Stimulated activated CD4-positive, alpha-beta T cell treated with anti-CD3 and anti-CD28 coated beads, Interleukin-12 subunit alpha, Interleukin-12 subunit beta, amount 100 ng/mL, for 4 hours (primary cell): ENCODE measurements at regions not wholly inside any gene's neighbourhood (a gene's known extent, or its start where the extent isn't known, plus 50 kb on each side); places are given as distances from the start of the nearest gene placed in this dataset.
"Not testable (repeated sequence)": the region's sequence is repeated elsewhere in the genome, so short reads cannot be mapped to it uniquely, and the experiment has no call there.

Source experiments
- DNase-seq: peaks from one replicate; pipeline ENCODE4 v3.0.0-alpha.2; 2020

DNA sequence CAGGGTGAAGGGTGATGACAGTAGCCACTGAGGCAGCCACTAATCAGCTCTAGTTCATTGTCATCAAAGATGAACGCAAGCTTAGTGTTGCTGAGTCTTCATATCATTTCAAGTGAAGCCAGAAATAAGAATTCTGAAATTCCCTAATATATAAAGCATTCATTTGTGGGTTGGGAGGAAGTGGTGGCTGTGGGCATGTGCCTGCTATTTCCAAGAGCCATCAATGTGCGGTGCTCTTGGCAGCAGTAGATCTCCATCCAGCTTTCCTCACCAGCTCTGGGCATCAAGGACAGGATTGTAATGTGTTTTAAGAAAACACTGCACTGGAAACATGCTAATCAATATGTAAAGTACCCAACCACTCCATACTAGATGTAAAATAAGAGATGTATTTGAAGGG, 202.5 kb upstream of the AHR start:
- DNase-seq = no peak

DNA sequence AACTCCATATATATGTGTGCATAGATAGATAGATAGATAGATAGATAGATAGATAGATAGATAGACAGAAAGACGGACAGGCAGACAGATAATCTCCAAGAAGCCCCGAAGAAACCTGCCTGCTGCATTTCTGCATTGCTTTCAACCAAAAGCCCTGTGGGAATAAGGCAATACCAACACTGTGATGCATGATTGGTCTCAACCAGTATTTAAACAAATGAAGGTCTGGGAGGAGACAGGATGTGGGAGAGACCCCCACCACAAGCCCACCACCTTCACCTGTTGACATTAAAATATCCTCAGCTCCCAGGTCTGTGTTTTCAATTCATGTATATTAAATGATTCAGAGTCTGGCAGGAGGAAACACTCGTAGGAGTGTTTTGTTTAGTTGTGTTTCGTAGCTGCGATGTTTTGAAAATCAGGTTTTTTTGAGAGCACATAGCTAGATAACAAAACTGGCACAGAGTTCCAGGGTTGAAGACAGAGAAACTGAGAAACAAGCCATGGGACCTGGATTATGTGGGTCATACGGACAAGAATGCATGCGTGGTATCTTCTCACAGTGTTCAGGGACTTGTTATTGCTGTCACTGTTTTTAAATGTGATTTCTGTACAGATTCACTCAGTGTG, 200.7 kb upstream of the AHR start:
- no peak for DNase-seq

DNA sequence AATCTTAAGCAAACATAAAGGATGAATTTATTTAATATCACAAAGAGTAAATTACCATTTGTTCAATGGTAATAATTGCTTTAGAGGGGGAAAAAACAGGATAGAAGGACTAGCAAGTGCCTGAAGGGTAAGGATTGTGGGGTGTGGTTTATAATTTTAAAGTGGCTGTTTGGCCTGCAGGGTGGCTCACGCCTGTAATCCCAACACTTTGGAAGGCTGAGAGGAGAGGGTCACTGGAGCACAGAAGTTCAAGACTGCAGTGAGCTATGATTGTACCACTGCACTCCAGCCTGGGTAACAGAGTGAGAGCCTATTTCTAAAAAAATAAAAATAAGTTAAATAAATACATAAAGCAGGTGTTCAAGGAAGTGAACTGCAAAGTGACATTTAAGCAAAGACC, 199.9 kb upstream of the AHR start:
- no peak for DNase-seq

DNA sequence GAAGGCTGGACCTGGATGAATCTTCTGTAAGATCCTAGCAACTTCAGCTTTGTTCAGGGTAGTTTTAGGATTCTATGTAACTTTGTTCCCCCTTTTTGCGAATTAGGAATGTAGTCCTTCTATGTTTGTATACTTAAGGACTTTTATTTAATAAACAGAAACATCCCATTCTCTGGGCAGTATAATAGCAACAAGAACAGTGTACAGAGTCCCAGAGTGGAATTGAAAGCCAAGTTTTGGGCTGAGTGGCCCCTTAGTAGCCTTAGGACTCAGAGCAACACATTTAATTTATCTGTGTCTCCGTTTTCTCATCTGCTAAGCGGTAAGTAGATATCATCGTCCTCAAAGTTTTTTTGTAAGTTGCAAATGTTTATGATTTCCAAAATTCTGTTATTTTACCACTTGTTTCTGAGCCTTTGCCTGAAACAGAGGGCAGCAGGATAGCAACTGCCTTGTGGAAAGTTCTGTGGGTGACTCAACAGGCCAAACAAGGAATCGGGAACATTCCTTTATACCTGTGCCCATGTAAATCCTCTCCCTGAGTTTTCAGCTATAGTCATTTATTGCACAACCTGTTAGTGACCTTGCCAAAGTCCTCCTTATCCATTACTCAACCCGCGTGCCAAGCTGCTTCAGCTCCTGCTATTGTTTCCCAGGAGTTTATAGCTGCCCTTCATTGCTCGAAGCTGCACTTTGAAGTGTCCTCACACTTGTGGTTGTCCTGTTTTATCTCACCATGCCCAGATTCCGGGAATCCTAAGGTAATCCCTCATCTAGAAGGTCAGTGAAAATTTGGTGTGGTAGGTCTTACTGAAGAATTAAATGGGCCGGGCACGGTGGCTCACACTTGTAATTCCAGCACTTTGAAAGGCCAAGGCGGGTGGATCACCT, 199.1 kb upstream of the AHR start:
- DNase-seq = no peak

DNA sequence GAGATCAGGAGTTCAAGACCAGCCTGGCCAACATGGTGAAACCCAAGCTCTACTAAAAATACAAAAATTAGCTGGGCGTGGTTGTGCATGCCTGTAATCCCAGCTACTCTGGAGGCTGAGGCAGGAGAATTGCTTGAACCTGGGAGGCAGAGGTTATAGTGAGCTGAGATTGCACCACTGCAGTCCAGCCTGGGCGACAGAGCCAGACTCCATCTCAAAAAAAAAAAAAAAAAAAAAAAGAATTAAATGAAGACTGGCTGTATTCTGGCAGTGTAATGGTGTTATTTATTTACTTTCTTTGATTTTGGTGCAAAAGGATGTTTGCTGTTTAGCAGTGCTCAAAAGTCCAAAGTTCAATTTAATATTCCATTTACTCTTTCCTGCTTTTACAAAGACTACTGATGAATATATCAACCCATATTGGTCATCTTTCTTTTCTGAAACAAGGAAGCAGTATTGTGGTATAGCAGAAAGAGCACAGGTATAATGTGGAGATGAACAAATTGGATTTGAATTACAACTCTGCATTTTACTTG, 198.4 kb upstream of the AHR start:
- not testable (repeated sequence) for DNase-seq

DNA sequence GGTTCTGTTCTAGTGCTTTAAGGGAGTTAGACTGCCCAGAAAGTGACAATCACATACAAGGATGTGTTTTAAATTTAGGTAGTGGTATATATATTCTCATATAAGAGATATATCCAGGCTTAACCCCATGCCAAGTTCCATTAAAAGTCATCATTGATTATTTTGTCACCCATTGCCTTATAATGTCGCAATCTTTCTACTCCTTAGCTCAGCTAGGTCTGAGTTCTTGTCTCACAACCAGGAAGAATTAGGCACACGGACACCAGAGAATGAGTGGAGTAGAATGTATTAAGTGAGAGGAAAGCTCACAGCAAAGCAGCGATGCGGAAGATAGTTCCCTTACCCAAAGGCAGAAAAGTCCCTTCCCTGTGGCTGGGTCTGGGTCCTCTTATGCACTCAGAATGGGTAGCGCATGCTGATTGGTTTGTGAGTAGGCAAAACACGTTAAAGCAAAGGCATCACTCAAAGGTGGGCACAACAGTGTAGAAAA, 197.2 kb upstream of the AHR start:
- no peak for DNase-seq

DNA sequence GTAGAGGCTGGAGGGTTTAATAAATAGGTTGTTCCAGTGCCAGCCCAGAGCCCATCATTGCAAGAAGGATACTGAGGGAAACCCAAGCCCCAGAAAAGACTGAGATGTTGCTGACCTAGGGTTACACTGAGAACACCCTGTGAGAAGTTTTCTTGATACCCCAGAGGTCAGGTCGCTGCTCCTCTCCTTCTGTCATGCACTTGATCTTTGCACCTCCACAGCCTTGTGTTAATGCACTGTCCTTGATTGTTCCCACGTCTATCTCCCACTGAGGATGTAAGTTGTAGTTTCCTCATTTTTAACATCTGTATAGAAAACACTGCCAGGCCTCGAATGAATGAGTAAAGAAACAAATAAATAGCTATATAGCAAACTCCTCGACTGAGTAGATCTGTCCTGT, 195.3 kb upstream of the AHR start:
- DNase-seq = no peak

DNA sequence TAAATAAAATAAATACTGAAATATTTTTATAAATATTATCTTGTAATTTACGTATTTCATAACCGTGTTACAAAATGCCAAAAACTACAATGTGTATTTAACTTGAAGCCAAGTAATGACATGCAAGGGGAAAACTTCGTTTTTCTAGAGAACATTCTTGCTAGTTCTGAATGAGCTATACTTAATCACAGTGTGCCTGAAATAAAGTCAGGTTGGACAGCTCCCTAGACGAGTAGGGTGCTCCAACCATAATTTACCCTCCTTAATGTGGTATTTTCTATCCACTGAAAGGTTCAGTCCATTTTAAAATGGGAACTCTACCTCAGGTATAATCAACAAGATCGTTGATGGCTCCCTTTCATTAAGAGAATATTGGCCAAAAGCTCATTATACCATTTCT, 194.5 kb upstream of the AHR start:
- DNase-seq = no peak

DNA sequence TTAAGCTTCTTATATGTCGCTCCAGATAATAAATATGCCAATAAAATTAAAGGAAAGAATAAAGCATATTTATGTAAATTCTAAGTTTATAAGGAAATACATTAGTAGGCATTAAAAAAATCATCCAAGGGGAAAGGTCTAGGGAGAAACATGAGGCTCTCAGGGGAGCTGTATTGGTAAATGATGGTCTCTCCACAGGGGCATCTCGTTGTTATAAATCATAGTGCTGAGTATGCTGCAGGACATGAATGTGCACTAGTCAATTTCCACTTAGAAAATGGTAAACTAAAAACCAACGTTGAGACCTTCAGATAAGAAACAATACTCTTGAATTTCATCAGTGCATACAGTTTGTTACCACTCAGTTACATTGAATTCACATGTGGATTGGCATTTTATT, 194.0 kb upstream of the AHR start:
- DNase-seq = no peak

DNA sequence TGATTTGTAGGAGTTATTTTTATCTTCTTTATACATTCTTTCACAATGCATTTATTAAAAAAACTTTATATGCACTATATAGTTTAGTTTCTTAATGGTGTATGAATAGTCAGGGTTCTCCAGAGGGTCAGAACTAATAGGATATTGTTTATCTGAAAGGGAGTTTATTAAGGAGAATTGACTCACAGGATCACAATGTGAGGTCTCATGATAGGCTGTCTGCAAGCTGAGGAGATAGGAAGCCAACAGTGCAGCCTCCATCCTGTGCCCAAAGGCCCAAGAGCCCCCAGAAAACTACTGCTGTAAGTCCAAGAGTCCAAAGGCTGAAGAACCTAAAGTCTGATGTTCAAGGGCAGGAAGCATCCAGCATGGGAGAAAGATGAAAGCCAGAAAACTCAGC, 192.8 kb upstream of the AHR start:
- DNase-seq = no peak

DNA sequence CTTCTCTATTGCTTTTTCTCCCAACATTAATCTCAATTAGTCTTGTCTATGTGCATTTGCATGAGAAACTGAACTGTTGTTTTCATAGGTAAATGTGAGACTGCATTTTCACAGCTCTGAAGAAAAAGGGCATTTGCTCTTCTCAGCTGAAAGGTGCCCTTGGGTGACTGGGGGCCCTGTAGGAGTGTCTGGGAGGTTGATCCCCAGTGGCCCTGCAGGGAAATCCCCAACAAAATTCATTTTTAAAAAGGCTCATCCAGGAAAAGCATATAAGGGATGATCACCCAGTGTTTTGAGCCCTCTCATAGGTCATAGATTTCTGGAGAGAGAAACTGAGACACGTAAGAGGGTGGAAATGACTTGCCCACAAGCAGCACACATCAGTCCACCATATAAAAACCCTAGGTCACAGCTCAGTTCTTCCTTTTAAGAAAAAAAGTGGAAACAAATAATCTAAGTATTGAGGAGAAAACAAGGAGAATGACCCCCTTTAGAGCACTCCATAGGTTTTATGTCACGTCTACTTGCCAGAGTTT, 190.3 kb upstream of the AHR start:
- DNase-seq = no peak

DNA sequence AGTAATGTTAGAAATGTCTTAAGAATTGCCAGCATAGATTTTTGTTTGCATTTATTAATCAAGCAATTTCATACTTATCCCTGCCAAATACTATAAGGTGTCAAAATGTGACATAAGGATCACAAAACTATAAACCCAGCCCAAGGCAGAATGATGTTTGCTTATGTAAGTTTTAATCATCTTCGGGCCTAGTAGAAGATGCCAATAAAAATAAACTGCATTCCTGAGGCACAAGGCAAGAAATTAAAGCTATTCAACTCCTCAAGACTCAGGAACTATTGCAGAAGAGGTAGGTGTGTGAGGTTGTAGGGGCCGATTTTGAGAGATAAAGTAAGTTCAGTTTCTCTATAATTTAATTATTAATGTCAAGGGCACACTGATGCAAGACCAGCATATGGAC, 189.4 kb upstream of the AHR start:
- no peak for DNase-seq

DNA sequence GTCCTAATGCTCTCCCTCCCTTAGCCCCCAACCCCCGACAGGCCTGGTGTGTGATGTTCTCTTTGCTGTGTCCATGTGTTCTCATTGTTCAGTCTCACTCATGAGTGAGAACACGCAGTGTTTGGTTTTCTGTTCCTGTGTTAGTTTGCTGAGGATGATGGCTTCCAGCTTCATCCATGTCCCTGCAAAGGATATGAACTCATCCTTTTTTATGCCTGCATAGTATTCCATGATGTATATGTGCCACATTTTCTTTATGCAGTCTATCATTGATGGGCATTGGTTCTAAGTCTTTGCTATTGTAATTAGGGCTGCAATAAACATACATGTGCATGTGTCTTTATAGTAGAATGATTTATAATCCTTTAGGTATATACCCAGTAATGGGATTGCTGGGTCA, 184.7 kb upstream of the AHR start:
- not testable (repeated sequence) for DNase-seq

DNA sequence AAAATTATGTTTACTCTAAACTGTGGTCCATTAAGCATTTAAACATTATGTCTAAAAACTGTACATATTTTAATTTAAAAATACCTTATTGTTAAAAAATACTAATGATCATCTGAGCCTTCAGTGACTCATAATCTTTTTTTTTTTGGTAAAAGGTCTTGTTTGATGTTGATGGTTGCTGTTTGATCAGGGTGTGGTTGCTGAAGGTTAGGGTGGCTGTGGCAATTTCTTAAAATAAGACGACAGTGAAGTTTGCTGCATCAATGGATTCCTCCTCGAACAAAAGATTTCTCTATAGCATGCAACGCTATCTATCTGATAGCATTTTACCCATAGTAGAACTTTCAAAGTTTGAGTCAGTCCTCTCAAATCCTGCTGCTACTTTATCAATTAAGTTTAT, 180.0 kb upstream of the AHR start:
- no peak for DNase-seq

DNA sequence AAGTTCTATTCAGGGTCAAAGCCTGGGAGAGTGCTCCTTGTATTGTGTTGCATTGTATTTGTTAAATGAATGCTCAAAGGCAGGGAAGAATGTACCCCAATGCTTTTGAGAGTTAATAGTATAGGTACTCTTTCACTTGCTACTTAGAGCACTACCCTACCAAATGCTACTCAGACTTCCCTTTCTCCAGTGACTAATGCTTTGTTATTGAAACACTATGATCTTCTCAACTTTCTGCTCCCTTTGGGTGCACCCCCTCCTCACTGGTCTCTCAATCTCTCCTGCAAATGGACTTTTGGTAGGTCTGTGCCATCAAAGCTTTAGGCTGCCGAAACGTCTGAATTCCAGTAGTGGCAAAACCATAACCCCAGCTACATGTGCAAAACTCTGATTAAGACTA, 177.7 kb upstream of the AHR start:
- no peak for DNase-seq

DNA sequence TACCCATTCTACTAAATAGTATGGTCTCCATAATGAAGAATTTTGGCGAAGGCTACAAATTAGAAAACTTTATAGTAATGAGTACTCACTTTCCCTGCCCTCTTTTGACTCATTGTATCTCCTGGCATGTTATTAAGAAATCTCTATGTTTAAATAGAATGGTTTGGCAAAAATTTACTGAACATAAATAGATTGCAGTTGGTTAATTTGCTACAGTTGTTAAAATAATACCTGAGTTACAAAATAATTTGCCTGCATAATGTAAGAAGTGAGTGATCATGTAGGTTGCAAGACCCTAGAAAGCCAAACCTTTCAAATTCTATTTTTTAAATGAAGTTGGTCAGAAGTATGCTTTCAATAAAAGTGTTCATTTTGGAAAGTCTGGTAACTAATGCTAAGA, 176.8 kb upstream of the AHR start:
- DNase-seq = no peak

DNA sequence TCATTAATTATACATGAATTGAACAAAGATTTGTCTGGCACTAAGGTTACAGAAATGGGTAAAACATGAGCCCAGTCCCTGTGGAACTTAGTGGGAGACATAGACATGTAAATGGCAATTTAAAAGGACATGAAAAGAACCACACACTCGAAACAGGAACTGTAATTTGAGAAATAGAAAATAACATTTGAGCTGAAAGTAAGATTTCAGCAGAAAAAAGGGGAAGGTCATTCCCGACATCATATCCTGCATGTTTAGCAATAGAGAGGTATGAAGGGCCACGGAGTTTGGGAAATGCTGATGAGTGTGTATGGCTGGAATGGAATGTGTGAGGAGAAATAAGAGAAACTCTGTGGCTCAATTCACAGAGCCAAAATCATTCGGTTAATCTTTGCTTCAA, 175.4 kb upstream of the AHR start:
- DNase-seq = no peak

DNA sequence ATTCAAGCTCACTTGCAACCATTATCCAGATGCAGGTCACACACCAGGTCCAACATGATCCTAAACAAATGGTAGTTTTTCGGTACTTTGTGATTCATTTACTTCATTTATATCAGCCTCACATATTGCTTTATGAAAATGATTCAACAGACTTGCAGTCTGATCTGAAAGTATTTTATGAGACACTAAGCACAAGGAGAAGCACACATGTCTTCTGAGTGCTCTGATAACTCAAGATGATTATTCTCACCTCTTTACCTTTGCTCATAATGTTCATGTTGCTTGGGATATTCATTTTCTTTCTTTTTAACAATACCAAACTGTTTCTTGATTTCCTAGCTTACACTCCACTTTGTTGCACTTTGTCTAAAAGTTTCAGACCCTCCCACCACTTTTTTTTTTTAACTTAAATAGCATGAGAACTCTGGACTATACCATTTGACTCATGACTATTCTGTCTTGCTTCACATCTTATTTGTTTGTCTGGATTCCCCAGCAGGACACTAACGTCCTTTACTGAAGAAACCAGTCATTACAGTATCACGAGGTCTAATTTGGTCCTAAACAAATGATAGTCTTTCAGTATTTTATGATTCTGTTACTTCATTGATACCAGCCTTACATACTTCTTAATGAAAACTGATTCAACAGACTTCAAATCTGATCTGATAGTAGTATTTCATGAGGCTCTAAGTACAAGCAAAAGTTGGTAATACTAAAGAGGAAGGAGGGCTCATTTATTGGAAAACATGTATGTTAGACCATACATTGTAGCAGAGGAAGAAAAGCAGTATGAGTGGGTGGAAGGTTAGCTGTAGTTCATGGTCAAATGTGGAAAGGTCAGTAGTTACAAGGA, 171.8 kb upstream of the AHR start:
- no peak for DNase-seq

DNA sequence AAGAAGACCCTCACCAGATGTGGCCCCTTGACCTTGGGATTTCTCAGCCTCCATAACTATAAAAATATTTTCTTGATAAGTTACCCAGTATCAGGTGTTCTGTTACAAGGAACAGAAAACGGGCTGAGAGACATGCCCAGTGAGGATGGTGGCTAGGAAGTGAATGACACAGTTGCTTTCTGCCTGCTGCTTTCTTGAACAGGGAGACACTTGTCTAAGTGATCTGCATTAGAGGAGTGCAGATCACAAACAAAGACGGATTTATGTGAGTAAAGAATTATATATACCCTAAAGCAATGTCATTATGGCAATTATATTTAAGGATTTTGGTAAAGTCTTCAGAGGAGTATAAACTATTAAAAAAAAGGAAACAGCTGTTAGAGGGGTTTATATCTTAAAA, 169.2 kb upstream of the AHR start:
- DNase-seq = no peak

DNA sequence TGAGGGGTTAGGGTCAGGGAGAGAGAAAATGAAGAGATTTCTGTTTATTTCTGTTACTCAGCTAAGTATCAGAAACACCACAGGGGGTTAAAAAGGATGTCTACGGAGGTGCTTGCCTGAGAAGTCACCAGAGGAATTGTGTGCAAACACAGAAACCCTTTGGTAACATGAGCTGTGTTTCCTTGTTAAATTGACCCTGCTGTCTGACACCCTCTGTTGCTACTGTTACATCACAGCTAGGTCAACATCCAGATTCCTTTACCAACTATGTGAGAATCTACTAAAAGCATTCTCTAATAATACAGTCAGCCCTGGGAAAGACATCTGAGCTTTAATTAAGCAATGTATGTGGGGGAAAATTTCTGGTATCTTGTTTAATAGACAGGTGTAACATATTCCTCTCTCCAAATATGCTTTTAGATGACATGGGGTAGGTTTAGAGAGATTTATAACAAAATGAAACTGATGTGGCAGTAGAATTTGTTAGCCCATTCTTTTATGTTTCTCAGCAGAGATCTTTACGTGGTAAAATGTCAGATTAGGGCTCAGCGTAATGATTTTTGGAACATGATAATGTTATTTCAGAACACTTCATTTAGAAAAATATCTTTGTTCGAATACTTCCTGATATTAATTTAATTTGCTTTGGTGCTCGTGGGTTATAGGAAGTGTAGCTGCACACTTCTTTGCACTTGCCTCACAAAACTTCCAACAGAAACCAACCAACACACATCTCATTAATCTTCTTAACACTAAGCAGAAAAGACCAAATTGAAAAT, 168.0 kb upstream of the AHR start:
- no peak for DNase-seq

DNA sequence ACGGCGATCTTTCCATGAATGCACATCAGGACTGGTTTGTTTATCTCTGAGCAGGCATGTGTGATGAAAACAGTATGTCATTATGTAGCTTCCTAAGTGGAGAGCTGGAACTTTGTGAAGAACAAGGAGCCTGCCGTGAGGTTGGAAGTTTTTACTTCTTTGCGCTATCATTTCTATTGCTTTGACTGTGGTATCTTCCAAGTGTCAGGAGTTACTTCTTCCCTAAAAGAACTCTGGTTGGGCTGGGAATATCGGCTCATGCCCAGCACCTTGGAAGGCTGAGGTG, 167.4 kb upstream of the AHR start:
- DNase-seq = no peak

DNA sequence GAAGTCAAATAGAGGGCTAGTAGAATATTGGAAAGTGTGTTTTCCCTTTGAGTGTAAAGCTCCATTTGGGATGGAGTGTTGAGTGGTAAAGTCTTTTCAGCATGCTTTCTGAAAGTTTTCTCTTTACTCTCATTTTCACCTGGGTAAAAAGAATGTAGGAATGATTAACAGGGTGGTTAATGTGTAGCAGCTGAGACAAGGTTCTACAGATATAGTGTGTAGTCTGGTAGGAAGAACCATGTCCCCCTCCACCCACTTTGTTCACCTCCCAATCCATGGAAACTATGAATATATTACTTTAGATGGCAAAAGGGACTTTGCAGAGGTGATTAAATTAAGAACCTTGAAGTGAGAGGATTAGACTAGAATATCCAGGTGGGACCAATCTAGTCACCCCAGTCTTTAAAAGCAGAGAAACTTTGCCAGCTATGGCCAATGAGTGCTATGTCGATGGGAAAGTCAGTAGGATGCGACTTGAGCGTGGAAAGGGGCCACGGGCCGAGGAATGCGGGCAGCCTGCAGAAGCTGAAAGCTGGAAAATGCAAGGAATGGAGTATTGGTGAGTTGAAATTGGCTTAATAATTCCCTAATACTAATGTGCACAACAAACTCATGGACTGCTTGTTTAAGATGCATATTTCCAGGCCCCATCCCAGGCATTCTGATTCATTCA, 166.3 kb upstream of the AHR start:
- DNase-seq = no peak
